ENCODE measurements at regions not wholly inside any gene's neighbourhood (a gene's known extent, or its start where the extent isn't known, plus 50 kb on each side); places are given as distances from the start of the nearest gene placed in this dataset.

DNA sequence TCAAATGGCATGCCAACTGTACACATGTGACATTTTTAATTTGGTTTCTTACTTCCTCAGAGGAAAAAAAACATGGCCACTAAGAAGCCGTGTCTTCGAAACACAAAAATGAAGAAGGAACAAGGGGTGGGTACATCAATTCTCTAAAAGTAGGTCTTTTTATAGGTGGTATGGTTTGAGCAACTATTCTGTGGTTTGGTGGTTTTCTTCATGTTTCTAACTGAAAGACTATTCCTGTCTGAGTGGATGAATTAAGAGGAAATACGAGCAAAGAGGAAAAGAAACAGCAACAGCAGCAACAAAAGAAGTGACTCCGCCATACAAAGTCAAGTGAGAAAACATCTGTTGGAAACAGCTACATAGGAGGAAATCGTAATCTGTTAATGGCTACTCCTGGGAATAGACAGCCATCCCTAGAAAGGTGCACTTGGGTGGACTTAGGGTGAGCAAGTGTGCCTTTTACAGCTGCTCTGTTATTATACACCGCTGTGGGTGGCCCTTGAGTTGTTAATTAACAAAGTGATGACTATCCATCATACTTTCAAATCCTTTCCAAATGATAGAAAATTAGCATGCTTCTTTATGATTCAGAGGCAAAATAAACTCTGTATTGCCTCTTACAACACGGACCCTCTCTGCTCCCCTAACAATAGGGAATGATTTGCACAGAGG is 575.8 kb downstream of the TLE1 start (continued):
- TF ChIP-seq NRF1 (IDR thresholded peaks at IDR 0.05; ENCODE audit: low read depth, low read length), result no peak
- TF ChIP-seq HDAC6 (IDR thresholded peaks at IDR 0.05; ENCODE audit: low read depth, low read length), result no peak
